SU-DHL-6 (cell line): ENCODE measurements at regions not wholly inside any gene's neighbourhood (a gene's known extent, or its start where the extent isn't known, plus 50 kb on each side); places are given as distances from the start of the nearest gene placed in this dataset.

Experiments used
- CTCF ChIP-seq: fragments of 200-600 bp; sonication (generic); IDR thresholded peaks from one replicate; pipeline ENCODE4 v1.5.1; 2017; ENCODE audit warnings: antibody characterized with exemption, mild to moderate bottlenecking, low read length, moderate library complexity; ENCODE audit not compliant: insufficient read depth, poor library complexity, severe bottlenecking
- EZH2phosphoT487 ChIP-seq: fragments of 200-600 bp; sonication (generic), shearing (Covaris generic); conservative IDR thresholded peaks from 2 replicates; pipeline ENCODE4 v1.6.1; 2018; ENCODE audit warnings: mild to moderate bottlenecking, antibody characterized with exemption, low read length, moderate library complexity, mixed read lengths

DNA sequence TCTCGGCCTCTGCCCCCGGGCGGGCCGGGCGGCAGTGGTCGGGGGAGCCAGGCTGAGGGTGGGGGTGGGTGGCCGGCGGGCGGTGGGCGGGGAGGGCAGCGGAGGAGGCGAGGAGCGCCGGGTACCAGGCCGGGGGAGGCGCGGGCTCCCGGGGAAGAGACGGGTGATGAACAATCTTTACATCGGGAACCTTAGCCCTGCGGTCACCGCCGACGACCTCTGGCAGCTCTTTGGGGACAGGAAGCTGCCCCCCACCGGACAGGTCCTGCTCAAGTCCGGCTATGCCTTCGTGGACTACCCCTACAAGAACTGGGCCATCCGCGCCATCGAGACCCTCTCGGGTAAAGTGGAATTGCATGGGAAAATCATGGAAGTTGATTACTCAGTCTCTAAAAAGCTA, 112.5 kb downstream of the NBPF12 start:
- TF ChIP-seq CTCF (no peak), EZH2phosphoT487 (no peak)
